Mesenchymal stem cell (in vitro differentiated cells and primary cell): ENCODE measurements at regions not wholly inside any gene's neighbourhood (a gene's known extent, or its start where the extent isn't known, plus 50 kb on each side); places are given as distances from the start of the nearest gene placed in this dataset.

Experiments used
- DNase-seq: peaks from one replicate; pipeline ENCODE4 v3.0.0-alpha.2; 2013
- H2AFZ ChIP-seq: one replicate; pipeline ENCODE4 v1.6.1; 2013; ENCODE audit warnings: low read depth, mild to moderate bottlenecking, control low read depth, inconsistent platforms, low read length, moderate library complexity
- H2AK5ac ChIP-seq: 2 replicates; pipeline ENCODE4 v1.6.1; 2013; ENCODE audit warnings: low read length, moderate library complexity, mild to moderate bottlenecking, inconsistent platforms; ENCODE audit not compliant: severe bottlenecking
- H2BK120ac ChIP-seq: one replicate; pipeline ENCODE4 v1.6.1; 2013; ENCODE audit warnings: low read depth, mild to moderate bottlenecking, inconsistent platforms, low read length, moderate library complexity
- H2BK12ac ChIP-seq, 2 experiments: one replicate each; pipeline ENCODE4 v1.6.1; 2013; ENCODE audit warnings: inconsistent platforms in 2 of 2, low read length in 2 of 2, mild to moderate bottlenecking in 2 of 2, moderate library complexity in 2 of 2, control low read depth in 1 of 2
- H2BK15ac ChIP-seq: one replicate; pipeline ENCODE4 v1.6.1; 2013; ENCODE audit warnings: mild to moderate bottlenecking, low read depth, inconsistent platforms; ENCODE audit not compliant: poor library complexity, severe bottlenecking
- H2BK5ac ChIP-seq: 2 replicates; pipeline ENCODE4 v1.6.1; 2013; ENCODE audit warnings: low read depth, mild to moderate bottlenecking, low read length, control low read depth, inconsistent platforms; ENCODE audit not compliant: poor library complexity, severe bottlenecking
- H3K14ac ChIP-seq, 2 experiments: one replicate each; pipeline ENCODE4 v1.6.1; 2013; ENCODE audit warnings: inconsistent platforms in 2 of 2, low read length in 2 of 2, control low read depth in 1 of 2, mild to moderate bottlenecking in 1 of 2, moderate library complexity in 1 of 2
- H3K18ac ChIP-seq, 2 experiments: one replicate each; pipeline ENCODE4 v1.6.1; 2013; ENCODE audit warnings: inconsistent platforms in 2 of 2, low read length in 2 of 2, control low read depth in 1 of 2, low read depth in 1 of 2, mild to moderate bottlenecking in 1 of 2
- H3K23ac ChIP-seq, 2 experiments: one replicate each; pipeline ENCODE4 v1.6.1; 2013; ENCODE audit warnings: inconsistent platforms in 2 of 2, low read length in 2 of 2, mild to moderate bottlenecking in 2 of 2, moderate library complexity in 2 of 2, control low read depth in 1 of 2
- H3K27ac ChIP-seq: 2 replicates; pipeline ENCODE4 v1.5.1; 2013; ENCODE audit warnings: mild to moderate bottlenecking, moderate library complexity, low read length, control low read depth, inconsistent platforms; ENCODE audit not compliant: poor library complexity, severe bottlenecking
- H3K27me3 ChIP-seq, 2 experiments: 2 replicates each; pipeline versions ENCODE4 v1.6.1 to v1.7.0; 2013; ENCODE audit warnings: low read length in 2 of 2, mild to moderate bottlenecking in 2 of 2, moderate library complexity in 2 of 2, control low read depth in 1 of 2, inconsistent platforms in 1 of 2; ENCODE audit not compliant: control insufficient read depth in 1 of 2, insufficient read depth in 1 of 2
- H3K36me3 ChIP-seq, 2 experiments: 2 replicates each; pipeline versions ENCODE4 v1.6.1 to v1.7.0; 2013; ENCODE audit warnings: low read length in 2 of 2, control low read depth in 1 of 2, inconsistent platforms in 1 of 2, low read depth in 1 of 2, mild to moderate bottlenecking in 1 of 2; ENCODE audit not compliant: insufficient read depth in 2 of 2, control insufficient read depth in 1 of 2
- H3K4ac ChIP-seq, 2 experiments: one replicate each; pipeline ENCODE4 v1.6.1; 2013; ENCODE audit warnings: inconsistent platforms in 2 of 2, low read length in 2 of 2, mild to moderate bottlenecking in 2 of 2, moderate library complexity in 2 of 2, control low read depth in 1 of 2, low read depth in 1 of 2
- H3K4me1 ChIP-seq: 2 replicates; pipeline ENCODE4 v1.6.1; 2013; ENCODE audit warnings: low read depth, low read length, control low read depth; ENCODE audit not compliant: control insufficient read depth, insufficient read depth
- H3K4me2 ChIP-seq: 2 replicates; pipeline ENCODE4 v1.6.1; 2013; ENCODE audit warnings: low read length, mild to moderate bottlenecking, inconsistent platforms; ENCODE audit not compliant: poor library complexity, severe bottlenecking
- H3K4me3 ChIP-seq, 2 experiments: 2 replicates each; pipeline versions ENCODE4 v1.5.1 to v1.7.0; 2013; ENCODE audit warnings: low read length in 2 of 2, mild to moderate bottlenecking in 2 of 2, control low read depth in 1 of 2, low read depth in 1 of 2; ENCODE audit not compliant: insufficient read depth in 1 of 2
- H3K79me1 ChIP-seq: replicated peaks from 2 replicates; pipeline ENCODE4 v1.6.1; 2013; ENCODE audit warnings: mild to moderate bottlenecking, control low read depth, low read length, inconsistent platforms; ENCODE audit not compliant: poor library complexity, severe bottlenecking
- H3K9ac ChIP-seq: 2 replicates; pipeline ENCODE4 v1.7.0; 2013; ENCODE audit warnings: mild to moderate bottlenecking, low read length, moderate library complexity
- H3K9me3 ChIP-seq: 2 replicates; pipeline ENCODE4 v1.7.0; 2013; ENCODE audit warnings: mild to moderate bottlenecking, low read length; ENCODE audit not compliant: control insufficient read depth
- H4K8ac ChIP-seq: one replicate; pipeline ENCODE4 v1.6.1; 2013; ENCODE audit warnings: inconsistent platforms, mild to moderate bottlenecking, low read length, moderate library complexity
- H4K91ac ChIP-seq: one replicate; pipeline ENCODE4 v1.6.1; 2013; ENCODE audit warnings: mild to moderate bottlenecking, low read length, inconsistent platforms
- WGBS: methylation state at CpG from one replicate; pipeline ENCODE4 v1.1.7; 2013; ENCODE audit warnings: mixed read lengths; 5-methylcytosine and 5-hydroxymethylcytosine counted together

DNA sequence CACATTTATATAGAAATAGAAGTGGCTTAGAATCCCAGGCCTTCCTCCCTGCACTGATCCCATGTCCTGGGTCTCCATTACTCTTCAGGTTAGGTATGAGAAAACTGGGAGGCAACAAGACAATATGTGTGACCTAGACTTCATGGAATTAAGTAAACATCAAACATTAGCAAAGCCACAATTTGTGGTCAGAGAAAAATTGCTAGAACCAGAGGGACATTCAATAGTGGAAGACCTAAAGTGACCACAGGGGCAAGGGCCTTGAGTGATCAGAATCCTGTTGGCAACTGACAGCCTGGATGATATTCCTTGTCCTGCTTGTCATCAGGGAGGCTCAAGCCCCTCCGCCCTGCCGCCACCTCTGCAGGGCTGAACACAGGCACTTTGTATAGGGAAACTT lies 322.8 kb upstream of the CTNNB1 start:
- Histone ChIP-seq H3K4ac (no peak overlapping the region), H3K4me1 (peaks cover 2% of the 10 kb centered on the region), H3K4me2 (no peak overlapping the region), H3K9ac (no peak overlapping the region), H2BK5ac (no peak overlapping the region), H3K36me3 (no peaks in the 10 kb centered on the region), H3K27ac (no peak overlapping the region), H3K18ac (no peak overlapping the region), H2BK12ac (no peak overlapping the region), H3K9me3 (no peaks in the 10 kb centered on the region), H3K23ac (no peak overlapping the region), H3K14ac (no peak overlapping the region), H4K8ac (no peak overlapping the region), H2BK120ac (no peak overlapping the region), H2AFZ (no peak overlapping the region), H3K27me3 (peaks cover 0 to 3% of the 10 kb centered on the region in 2 experiments), H2BK15ac (peak overlapping the region; percentile 48), H3K4me3 (no peak overlapping the region), H4K91ac (no peak overlapping the region), H2AK5ac (no peak overlapping the region), H3K79me1 (no peaks in the 10 kb centered on the region)
- 98% methylated on average over 2 of the region's 2 CpGs for WGBS
- peak; percentile 4 for DNase-seq

DNA sequence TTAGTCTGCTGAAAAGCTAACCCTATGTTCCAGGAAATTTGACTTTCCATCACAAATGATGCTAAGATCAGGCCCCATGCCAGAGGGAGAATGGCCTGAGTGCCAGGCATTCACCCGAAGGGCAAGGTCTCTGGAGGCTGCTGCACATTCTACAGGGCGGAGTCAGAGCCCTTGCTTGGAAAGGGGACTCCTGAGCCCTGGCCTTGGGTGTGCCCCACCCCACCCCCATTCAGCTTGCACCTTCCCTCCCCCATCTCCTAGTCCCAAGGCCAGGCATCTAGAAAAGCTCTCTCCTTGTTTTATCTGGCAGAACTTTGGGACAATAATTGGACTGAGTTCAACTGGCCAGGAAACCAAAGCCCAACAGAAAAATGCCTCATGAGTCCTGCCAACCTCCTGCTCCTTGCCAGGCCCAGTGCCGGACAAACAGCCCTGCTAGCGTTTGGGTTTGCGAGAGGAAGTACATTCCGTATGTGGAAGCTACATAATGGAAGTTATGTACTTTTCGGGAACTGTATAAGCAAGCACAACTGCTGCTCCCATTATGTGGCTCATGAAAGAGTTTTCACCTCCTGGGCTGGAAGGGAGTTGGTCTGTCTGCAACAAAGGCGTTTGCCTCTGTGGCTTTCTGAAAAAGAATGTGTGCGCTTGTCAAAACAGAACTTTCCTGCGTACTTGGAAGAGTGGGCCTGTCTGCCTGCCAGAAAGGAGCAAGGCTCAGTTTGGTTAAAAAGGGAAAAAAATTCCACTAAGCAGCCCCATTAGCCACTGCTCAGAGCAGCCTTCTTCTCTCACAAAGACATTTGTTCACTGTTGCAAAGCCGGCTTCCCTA lies 321.5 kb upstream of the CTNNB1 start:
- Histone ChIP-seq H3K4me1 (peaks cover 2% of the 10 kb centered on the region), H4K91ac (no peak overlapping the region), H3K27me3 (no peaks in the 10 kb centered on the region), H3K23ac (no peak overlapping the region), H2BK15ac (no peak overlapping the region), H3K9ac (peak overlapping the region; percentile 61), H2BK120ac (no peak overlapping the region), H3K36me3 (no peaks in the 10 kb centered on the region), H2AK5ac (no peak overlapping the region), H2AFZ (no peak overlapping the region), H2BK12ac (no peak overlapping the region), H2BK5ac (no peak overlapping the region), H3K79me1 (no peaks in the 10 kb centered on the region), H4K8ac (no peak overlapping the region), H3K4ac (no peak overlapping the region), H3K9me3 (no peaks in the 10 kb centered on the region), H3K4me3 (peak overlapping the region in 1 of 2 experiments; percentile 17), H3K4me2 (no peak overlapping the region), H3K27ac (no peak overlapping the region), H3K18ac (no peak overlapping the region), H3K14ac (no peak overlapping the region)
- DNase-seq, result no peak
- 86% methylated on average over 8 of the region's 11 CpGs for WGBS

DNA sequence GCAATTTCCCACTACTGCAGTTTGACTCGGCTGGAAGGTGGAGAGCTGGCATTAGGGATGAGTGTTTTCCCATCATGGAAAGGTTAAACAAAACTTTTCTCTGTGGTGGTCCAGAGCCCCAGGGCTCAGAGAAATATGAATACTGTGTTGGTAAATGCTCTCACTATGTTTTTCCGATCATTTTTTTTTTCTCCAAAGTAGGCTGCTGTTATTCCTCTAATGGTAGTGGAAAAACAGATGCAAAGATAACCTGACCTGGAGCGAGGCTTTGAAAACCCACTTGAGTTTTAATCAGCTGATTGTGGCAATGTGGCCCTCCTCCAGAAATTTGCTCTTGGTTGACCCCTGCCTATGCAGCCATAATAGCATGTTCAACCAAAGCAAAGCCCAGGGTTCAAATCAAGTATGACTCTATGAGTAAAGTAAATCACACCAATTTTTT lies 320.8 kb upstream of the CTNNB1 start:
- Histone ChIP-seq H2BK5ac (no peak overlapping the region), H3K27ac (no peak overlapping the region), H3K14ac (no peak overlapping the region), H3K36me3 (no peaks in the 10 kb centered on the region), H2BK12ac (no peak overlapping the region), H3K4ac (no peak overlapping the region), H2BK15ac (no peak overlapping the region), H3K79me1 (no peaks in the 10 kb centered on the region), H2AFZ (no peak overlapping the region), H3K23ac (no peak overlapping the region), H3K9me3 (no peaks in the 10 kb centered on the region), H3K4me2 (no peak overlapping the region), H4K91ac (no peak overlapping the region), H2BK120ac (no peak overlapping the region), H3K4me3 (peak overlapping the region in 1 of 2 experiments; percentile 17), H4K8ac (no peak overlapping the region), H3K18ac (no peak overlapping the region), H3K27me3 (no peaks in the 10 kb centered on the region), H2AK5ac (no peak overlapping the region), H3K4me1 (peaks cover under 1% of the 10 kb centered on the region), H3K9ac (peak overlapping the region; percentile 61)
- WGBS, result 84% methylated on average over 3 of the region's 3 CpGs
- DNase-seq, result no peak

DNA sequence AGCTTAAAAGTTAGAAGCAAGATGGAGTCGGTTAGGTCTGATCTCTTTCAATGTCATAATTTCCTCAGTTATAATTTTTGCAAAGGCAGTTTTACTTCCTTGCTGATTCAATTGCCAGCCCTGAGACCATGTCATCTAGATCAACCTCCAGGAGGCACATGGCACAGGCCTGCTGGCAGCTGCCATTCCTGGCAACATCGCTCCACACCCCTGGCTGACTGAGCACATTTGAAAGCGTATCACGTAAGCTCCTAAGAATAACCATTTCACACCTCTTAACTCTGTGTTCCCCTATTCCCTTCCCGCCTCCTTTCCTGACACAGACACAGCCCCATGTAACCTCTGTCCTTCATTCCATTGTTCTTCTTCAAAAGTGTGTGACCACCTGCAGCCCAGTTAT lies 313.9 kb upstream of the CTNNB1 start:
- Histone ChIP-seq H3K4me2 (no peak overlapping the region), H3K36me3 (no peaks in the 10 kb centered on the region), H3K4me1 (no peaks in the 10 kb centered on the region), H3K23ac (no peak overlapping the region), H3K14ac (no peak overlapping the region), H3K27me3 (no peaks in the 10 kb centered on the region), H2BK5ac (no peak overlapping the region), H4K91ac (no peak overlapping the region), H3K9me3 (no peaks in the 10 kb centered on the region), H2BK12ac (no peak overlapping the region), H3K9ac (no peak overlapping the region), H4K8ac (no peak overlapping the region), H2BK15ac (no peak overlapping the region), H3K4me3 (no peak overlapping the region), H3K79me1 (no peaks in the 10 kb centered on the region), H2BK120ac (no peak overlapping the region), H3K4ac (no peak overlapping the region), H3K18ac (no peak overlapping the region), H2AFZ (no peak overlapping the region), H2AK5ac (no peak overlapping the region), H3K27ac (no peak overlapping the region)
- no peak for DNase-seq
- 92% methylated on average over 5 of the region's 5 CpGs for WGBS
